GM12872 (cell line): ENCODE measurements at regions not wholly inside any gene's neighbourhood (a gene's known extent, or its start where the extent isn't known, plus 50 kb on each side); places are given as distances from the start of the nearest gene placed in this dataset.

ENCODE experiments used
- TF ChIP-seq, protein P1 (sequence below): IDR thresholded peaks from 3 replicates; pipeline ENCODE4 v1.5.1; 2011; ENCODE audit warnings: low read depth, mild to moderate bottlenecking, low read length, moderate library complexity; ENCODE audit not compliant: insufficient read depth

DNA sequence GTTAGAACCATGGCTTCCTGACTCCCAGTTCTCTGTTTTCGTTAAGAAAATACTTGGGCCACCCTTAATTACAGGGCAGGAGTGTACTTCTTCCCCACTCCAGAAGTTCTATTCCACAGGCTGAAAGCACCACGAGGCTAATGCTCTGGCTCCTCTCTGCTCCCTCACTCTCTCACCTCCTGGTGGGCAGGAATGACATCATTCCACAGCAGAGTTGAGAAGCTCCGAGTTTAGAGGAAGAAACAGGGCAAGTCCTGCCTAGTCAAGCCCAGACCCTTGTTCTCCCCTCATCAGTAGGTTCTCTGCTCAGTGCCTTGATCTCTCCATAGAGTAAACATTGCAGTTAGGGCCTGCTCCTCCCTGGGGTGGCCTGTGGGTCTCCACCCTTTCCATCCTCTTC, 343.8 kb upstream of the CLNK start:
- TF ChIP-seq, protein P1, sequence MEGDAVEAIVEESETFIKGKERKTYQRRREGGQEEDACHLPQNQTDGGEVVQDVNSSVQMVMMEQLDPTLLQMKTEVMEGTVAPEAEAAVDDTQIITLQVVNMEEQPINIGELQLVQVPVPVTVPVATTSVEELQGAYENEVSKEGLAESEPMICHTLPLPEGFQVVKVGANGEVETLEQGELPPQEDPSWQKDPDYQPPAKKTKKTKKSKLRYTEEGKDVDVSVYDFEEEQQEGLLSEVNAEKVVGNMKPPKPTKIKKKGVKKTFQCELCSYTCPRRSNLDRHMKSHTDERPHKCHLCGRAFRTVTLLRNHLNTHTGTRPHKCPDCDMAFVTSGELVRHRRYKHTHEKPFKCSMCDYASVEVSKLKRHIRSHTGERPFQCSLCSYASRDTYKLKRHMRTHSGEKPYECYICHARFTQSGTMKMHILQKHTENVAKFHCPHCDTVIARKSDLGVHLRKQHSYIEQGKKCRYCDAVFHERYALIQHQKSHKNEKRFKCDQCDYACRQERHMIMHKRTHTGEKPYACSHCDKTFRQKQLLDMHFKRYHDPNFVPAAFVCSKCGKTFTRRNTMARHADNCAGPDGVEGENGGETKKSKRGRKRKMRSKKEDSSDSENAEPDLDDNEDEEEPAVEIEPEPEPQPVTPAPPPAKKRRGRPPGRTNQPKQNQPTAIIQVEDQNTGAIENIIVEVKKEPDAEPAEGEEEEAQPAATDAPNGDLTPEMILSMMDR = no peak

DNA sequence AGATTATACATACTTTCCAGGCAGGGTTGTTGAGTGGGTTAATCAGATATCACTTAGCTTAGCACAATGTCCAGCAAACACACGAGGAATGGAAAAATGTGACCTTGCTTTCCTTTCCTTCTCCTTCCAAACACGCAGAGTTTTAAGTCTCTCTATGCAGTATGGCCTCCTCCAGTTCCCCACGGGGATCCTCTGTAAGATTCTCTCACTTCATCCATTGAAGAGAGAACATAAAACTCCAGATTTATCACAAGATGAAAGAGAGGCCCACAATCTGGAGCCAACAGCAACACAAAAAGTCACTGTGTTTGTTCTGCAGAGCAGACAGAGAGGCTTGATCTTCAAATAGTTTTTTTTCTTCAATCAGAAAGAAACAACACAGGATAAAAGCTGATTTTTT, 336.8 kb upstream of the CLNK start:
- TF ChIP-seq, protein P1 = no peak

DNA sequence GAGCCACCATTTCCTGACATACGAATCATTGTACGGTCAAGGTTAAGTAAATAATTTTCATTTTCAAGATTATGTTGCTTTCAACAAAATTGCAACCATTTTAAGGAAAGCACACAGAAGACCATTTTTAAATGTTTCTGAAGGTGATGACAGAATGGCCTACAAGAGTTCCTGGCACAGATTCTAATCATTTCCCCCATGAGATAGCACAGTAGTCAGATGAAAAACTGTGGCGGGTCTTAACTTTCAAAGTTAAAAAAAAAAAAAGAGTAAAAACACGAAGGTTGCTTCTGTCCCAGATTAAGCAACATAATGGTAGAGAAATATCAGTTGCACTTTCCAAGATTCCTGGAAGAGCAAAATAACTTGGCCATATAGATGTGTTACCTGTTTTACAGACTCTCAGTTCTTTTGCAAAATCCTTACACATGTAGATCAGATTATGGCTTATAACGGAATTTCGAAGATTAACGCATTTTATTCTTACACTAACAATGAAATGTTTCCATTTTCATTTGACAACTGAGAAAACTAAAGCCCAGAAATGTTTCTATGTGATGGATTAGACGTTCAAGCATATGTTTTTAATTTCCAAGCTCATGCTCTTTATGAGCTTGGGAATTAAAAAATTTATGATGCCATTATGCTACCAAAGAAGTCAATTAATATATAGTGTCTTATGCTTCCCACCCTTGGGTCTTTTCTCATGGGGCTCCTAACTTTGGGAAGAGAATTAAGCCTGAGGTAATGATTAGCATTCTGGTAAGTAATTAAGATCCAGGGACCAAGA, 335.1 kb upstream of the CLNK start:
- TF ChIP-seq, protein P1 = no peak

DNA sequence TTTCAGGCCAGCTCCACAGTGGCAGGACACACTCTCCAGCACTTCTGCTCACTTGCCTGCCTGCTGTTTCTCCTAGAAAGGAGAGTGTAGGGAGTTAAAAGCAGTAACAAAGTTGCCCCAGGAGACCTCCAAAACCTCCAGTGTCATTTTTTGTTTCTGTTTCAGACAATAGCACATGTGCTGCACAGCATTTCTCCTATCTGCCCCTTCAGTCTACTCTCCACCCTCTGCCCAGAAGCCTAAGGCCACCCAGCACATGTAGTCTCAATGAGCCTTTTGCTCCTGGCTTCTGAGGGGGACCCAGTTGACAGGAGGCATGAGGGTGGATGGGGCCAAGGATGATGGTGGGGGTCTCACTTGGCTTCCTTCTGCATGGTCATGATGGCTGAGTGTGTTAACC, 329.6 kb upstream of the CLNK start:
- TF ChIP-seq, protein P1 = no peak

DNA sequence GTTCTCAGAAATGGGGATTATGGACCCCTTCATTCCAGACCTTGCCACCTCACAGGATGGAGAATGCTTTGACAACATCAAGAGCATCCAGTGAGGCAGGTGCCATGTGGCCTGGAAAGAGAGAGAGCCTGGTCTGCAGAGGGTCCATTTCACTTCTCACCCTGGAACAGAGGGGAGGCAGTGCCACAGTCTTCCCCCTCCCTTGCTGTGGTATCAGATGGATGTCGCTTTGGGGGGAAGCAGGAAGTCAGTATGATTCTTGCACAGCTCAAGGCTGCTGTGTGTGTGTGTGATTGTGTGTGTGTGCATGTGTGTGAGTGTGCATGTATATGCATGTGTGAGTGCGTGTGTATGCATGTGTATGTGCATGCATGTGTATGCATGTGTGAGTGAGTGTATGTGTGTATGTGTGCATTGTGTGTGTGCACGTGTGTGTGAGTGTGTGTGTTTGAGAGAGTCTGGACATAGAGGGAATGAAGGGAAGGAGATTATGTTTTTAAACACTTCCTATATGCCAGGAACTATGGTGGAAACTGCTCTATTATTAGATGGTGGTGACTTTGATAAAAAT, 328.6 kb upstream of the CLNK start:
- TF ChIP-seq, protein P1 = no peak

DNA sequence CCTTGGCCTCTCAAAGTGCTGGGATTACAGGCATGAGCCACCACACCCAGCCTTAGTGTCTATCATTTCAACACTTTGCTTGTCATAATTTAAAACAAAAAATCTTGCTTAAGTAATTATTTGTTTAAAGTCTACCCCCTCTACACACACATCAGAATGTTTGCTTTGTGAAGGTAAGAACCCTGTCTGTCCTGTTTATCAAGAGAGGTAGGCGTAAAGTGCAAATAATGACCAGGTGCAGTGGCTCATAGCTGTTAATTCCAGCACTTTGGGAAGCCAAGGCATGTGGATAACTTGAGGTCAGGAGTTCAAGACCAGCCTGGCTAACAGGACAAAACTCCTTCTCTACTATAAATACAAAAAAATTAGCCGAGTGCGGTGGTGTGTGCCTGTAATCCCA, 326.7 kb upstream of the CLNK start:
- TF ChIP-seq, protein P1 = no peak

DNA sequence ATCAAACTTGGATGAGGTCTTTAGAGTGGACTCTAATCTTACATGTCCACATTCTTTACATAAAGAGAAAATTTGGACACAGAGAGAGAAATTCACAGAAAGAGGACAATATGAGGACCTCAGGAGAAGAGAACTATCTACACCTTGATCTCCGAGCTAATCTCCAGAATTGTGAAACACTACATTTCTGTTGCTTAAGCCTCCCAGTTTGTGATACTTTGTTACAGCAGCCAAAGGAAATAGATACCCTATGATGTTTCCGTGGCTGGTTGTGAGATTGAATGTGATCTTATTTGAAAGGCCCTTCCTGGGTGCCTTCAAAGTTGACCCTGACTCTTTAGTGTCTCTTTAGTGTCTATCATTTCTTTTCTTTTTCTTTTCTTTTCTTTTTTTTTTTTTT, 326.1 kb upstream of the CLNK start:
- TF ChIP-seq, protein P1 = no peak
